ENCODE measurements at regions not wholly inside any gene's neighbourhood (a gene's known extent, or its start where the extent isn't known, plus 50 kb on each side); places are given as distances from the start of the nearest gene placed in this dataset.

GRCh38 chr7:149666360-149666945, 106.9 kb downstream of the ZNF467 start:
- no peak for TF ChIP-seq EP300 (IDR thresholded peaks at IDR 0.05; ENCODE audit: borderline replicate concordance)
- TF ChIP-seq FOXM1 (IDR thresholded peaks at IDR 0.05; ENCODE audit: borderline replicate concordance, low read depth): no peak
- TF ChIP-seq MAX (IDR thresholded peaks at IDR 0.05): no peak
- no peak for TF ChIP-seq YY1 (IDR thresholded peaks at IDR 0.05; ENCODE audit: low read depth)

Data from Ishikawa (cell line).